ENCODE measurements at regions not wholly inside any gene's neighbourhood (a gene's known extent, or its start where the extent isn't known, plus 50 kb on each side); places are given as distances from the start of the nearest gene placed in this dataset.

- 66 to 83% (median 77%) methylated on average over 4 of the region's 4 CpGs for WGBS, 3 donors
- DNase-seq, result no peak
- Histone ChIP-seq H3K4me3 (no peak overlapping the region), H3K36me3 (no peaks in the 10 kb centered on the region), H3K9me3 (peaks cover 0 to 5% of the 10 kb centered on the region in 2 donors), H3K27ac (no peak overlapping the region), H3K27me3 (no peaks in the 10 kb centered on the region), H3K4me1 (ENCODE audit: insufficient read depth) (no peaks in the 10 kb centered on the region)
- no peak for TF ChIP-seq CTCF (IDR thresholded peaks at IDR 0.05)
- no peak for TF ChIP-seq EP300 (IDR thresholded peaks at IDR 0.05)
- TF ChIP-seq POLR2A (IDR thresholded peaks at IDR 0.05), result no peak
- intact Hi-C loops (cut with DNase I), result no loop called here
Measured at GRCh38 chr5:81893961-81894360, 77.9 kb upstream of the ATG10 start.

- Histone ChIP-seq H3K4me1 (ENCODE audit: insufficient read depth) (no peaks in the 10 kb centered on the region), H3K4me3 (no peak overlapping the region), H3K27ac (no peak overlapping the region), H3K9me3 (no peaks in the 10 kb centered on the region), H3K27me3 (no peaks in the 10 kb centered on the region), H3K36me3 (no peaks in the 10 kb centered on the region)
- DNase-seq, result no peak
- intact Hi-C loops (cut with DNase I), result no loop called here
- WGBS, 3 donors, result 51 to 54% (median 51%) methylated on average over 3 of the region's 3 CpGs
- TF ChIP-seq POLR2A (IDR thresholded peaks at IDR 0.05) (no peak), CTCF (IDR thresholded peaks at IDR 0.05) (no peak), EP300 (IDR thresholded peaks at IDR 0.05) (no peak)
Measured at GRCh38 chr5:81884871-81885270, 87.0 kb upstream of the ATG10 start.

GRCh38 chr5:81883371-81883770 is 88.5 kb upstream of the ATG10 start:
- Histone ChIP-seq H3K4me1 (ENCODE audit: insufficient read depth) (no peaks in the 10 kb centered on the region), H3K27ac (no peak overlapping the region), H3K36me3 (no peaks in the 10 kb centered on the region), H3K4me3 (no peak overlapping the region), H3K27me3 (no peaks in the 10 kb centered on the region), H3K9me3 (no peaks in the 10 kb centered on the region)
- 95 to 98% (median 97%) methylated on average over 5 of the region's 5 CpGs for WGBS, 3 donors
- no peak for DNase-seq
- TF ChIP-seq EP300 (IDR thresholded peaks at IDR 0.05) (no peak), POLR2A (IDR thresholded peaks at IDR 0.05) (no peak), CTCF (IDR thresholded peaks at IDR 0.05) (no peak)
- intact Hi-C loops (cut with DNase I), result no loop called here

GRCh38 chr5:81881595-81881994 is 90.2 kb upstream of the ATG10 start:
- Histone ChIP-seq H3K9me3 (no peaks in the 10 kb centered on the region), H3K27ac (no peak overlapping the region), H3K36me3 (no peaks in the 10 kb centered on the region), H3K4me1 (ENCODE audit: insufficient read depth) (no peaks in the 10 kb centered on the region), H3K4me3 (no peak overlapping the region), H3K27me3 (no peaks in the 10 kb centered on the region)
- no peak for TF ChIP-seq POLR2A (IDR thresholded peaks at IDR 0.05)
- TF ChIP-seq EP300 (IDR thresholded peaks at IDR 0.05), result no peak
- no peak for TF ChIP-seq CTCF (IDR thresholded peaks at IDR 0.05)
- DNase-seq, result no peak
- intact Hi-C loops (cut with DNase I), result no loop called here
- 63 to 66% (median 63%) methylated on average over 2 of the region's 2 CpGs for WGBS, 3 donors

GRCh38 chr5:81879936-81880335 is 91.9 kb upstream of the ATG10 start:
- H3K27me3 ChIP-seq, result no peaks in the 10 kb centered on the region
- WGBS, 3 donors, result 80 to 85% (median 82%) methylated on average over 3 of the region's 3 CpGs
- intact Hi-C loops (cut with DNase I), result no loop called here
- DNase-seq, result no peak
- H3K9me3 ChIP-seq, result no peaks in the 10 kb centered on the region
- H3K4me3 ChIP-seq, result no peak overlapping the region
- no peaks in the 10 kb centered on the region for H3K4me1 ChIP-seq (ENCODE audit: insufficient read depth)
- no peaks in the 10 kb centered on the region for H3K36me3 ChIP-seq
- TF ChIP-seq EP300 (IDR thresholded peaks at IDR 0.05), result no peak
- no peak overlapping the region for H3K27ac ChIP-seq
